DMS114 treated with DMSO at 0.1 percent for 48 hours (cell line): ENCODE measurements at regions not wholly inside any gene's neighbourhood (a gene's known extent, or its start where the extent isn't known, plus 50 kb on each side); places are given as distances from the start of the nearest gene placed in this dataset.

Experiments used
- DNase-seq: peaks from one replicate; lab custom pipeline; 2025; ENCODE audit not compliant: unreplicated experiment; lab: John Stamatoyannopoulos, UW

- no peak for DNase-seq
Observed at GRCh38 chr2:104790100-104790811, 63.7 kb upstream of the POU3F3 start.

GRCh38 chr2:104790901-104791495, 62.9 kb upstream of the POU3F3 start:
- no peak for DNase-seq

- no peak for DNase-seq
Observed at GRCh38 chr2:104793966-104794365, 59.9 kb upstream of the POU3F3 start.

GRCh38 chr2:104794441-104794840, 59.5 kb upstream of the POU3F3 start:
- DNase-seq, result no peak
